GM12878 (cell line): ENCODE measurements at regions not wholly inside any gene's neighbourhood (a gene's known extent, or its start where the extent isn't known, plus 50 kb on each side); places are given as distances from the start of the nearest gene placed in this dataset.

ENCODE experiments used
- ATAC-seq: fragments of 200-7000 bp; cut with Tn5 transposase; 3 replicates; pipeline ENCODE4 v1.9.1; 2020; ENCODE audit warnings: mild to moderate bottlenecking, moderate library complexity
- BruUV-seq: library from RNA; stranded (reverse); fragments of 400-500 nt; replicated peaks from 2 replicates; lab custom pipeline; 2021; lab: Mats Ljungman, UMichigan
- CTCF ChIA-PET: fragments of 300-600 bp; sonication (Branson Sonifier 250); formaldehyde crosslinking; extraction: SDS; loops from one replicate; lab custom pipeline; 2021; ENCODE audit warnings: inconsistent platforms; lab: Yijun Ruan, JAX
- POLR2A ChIA-PET: fragments of 350-600 bp; formaldehyde crosslinking; extraction: SDS; loops from one replicate; lab custom pipeline; 2021; ENCODE audit warnings: inconsistent platforms; lab: Charles Lee
- RAD21 ChIA-PET: fragments of 300-600 bp; sonication (Branson Sonifier 250); formaldehyde crosslinking; loops from one replicate; lab custom pipeline; 2023; ENCODE audit warnings: antibody characterized with exemption; ENCODE audit not compliant: unreplicated experiment; lab: Charles Lee
- SMC1A ChIA-PET: fragments of 300-600 bp; sonication (Branson Sonifier 250); formaldehyde crosslinking; loops from one replicate; lab custom pipeline; 2023; ENCODE audit not compliant: unreplicated experiment, uncharacterized antibody; lab: Charles Lee
- DNase-seq: peaks from one replicate; pipeline ENCODE4 v3.0.0-alpha.2; 2011; ENCODE audit warnings: low read depth, low spot score
- FAIRE-seq: peaks from 3 replicates; lab custom pipeline; 2011; peaks lifted over from hg19 to GRCh38; lab: Jason Lieb, UNC
- H2AFZ ChIP-seq: 2 replicates; pipeline ENCODE4 v1.6.0; 2011; ENCODE audit warnings: low read depth, low read length, control low read depth; ENCODE audit not compliant: control insufficient read depth
- H3K27ac ChIP-seq: 2 replicates; pipeline ENCODE4 v1.5.1; 2011; ENCODE audit warnings: control low read depth; ENCODE audit not compliant: control insufficient read depth, insufficient read depth
- H3K27me3 ChIP-seq, 2 experiments: replicated peaks in 1 of 2; 2 replicates each; pipeline versions ENCODE4 v1.6.0 to v1.6.1; 2011; ENCODE audit warnings: low read length in 1 of 2; ENCODE audit not compliant: control insufficient read depth in 2 of 2, insufficient read depth in 2 of 2
- H3K36me3 ChIP-seq, 2 experiments: 2 replicates each; pipeline ENCODE4 v1.5.1; 2011; ENCODE audit warnings: low read length in 1 of 2; ENCODE audit not compliant: control insufficient read depth in 2 of 2, insufficient read depth in 2 of 2
- H3K4me1 ChIP-seq: 2 replicates; pipeline ENCODE4 v1.6.1; 2011; ENCODE audit warnings: mild to moderate bottlenecking, low read length, moderate library complexity, mixed read lengths; ENCODE audit not compliant: control insufficient read depth, insufficient read depth
- H3K4me2 ChIP-seq: 2 replicates; pipeline ENCODE4 v1.6.0; 2011; ENCODE audit warnings: control low read depth; ENCODE audit not compliant: control insufficient read depth, insufficient read depth
- H3K4me3 ChIP-seq: fragments of 200-600 bp; sonication (generic); 2 replicates; pipeline ENCODE4 v1.5.1; 2016
- H3K79me2 ChIP-seq: 2 replicates; pipeline ENCODE4 v1.6.0; 2011; ENCODE audit warnings: low read length; ENCODE audit not compliant: control insufficient read depth, insufficient read depth
- H3K9ac ChIP-seq: 2 replicates; pipeline ENCODE4 v1.8.0; 2011; ENCODE audit warnings: low read length, control low read depth, mixed read lengths; ENCODE audit not compliant: control insufficient read depth, insufficient read depth
- H3K9me3 ChIP-seq: replicated peaks from 3 replicates; pipeline ENCODE4 v1.5.1; 2011; ENCODE audit warnings: mild to moderate bottlenecking, low read length; ENCODE audit not compliant: control insufficient read depth, insufficient read depth
- H4K20me1 ChIP-seq: 2 replicates; pipeline ENCODE4 v1.6.0; 2011; ENCODE audit not compliant: control insufficient read depth, insufficient read depth
- CBFB ChIP-seq: IDR thresholded peaks from 2 replicates; pipeline ENCODE4 v1.6.1; 2016; ENCODE audit warnings: antibody characterized with exemption, low read depth
- EGR1 ChIP-seq, 2 experiments: IDR thresholded peaks; 1 replicate in 1 of 2; 2 replicates in 1 of 2; pipeline ENCODE4 v1.6.1; 2011 to 2012; ENCODE audit warnings: low read depth in 2 of 2, low read length in 2 of 2, borderline replicate concordance in 1 of 2, mild to moderate bottlenecking in 1 of 2, moderate library complexity in 1 of 2
- ELK1 ChIP-seq: IDR thresholded peaks from 2 replicates; pipeline ENCODE4 v1.6.1; 2012; ENCODE audit warnings: low read depth, low read length, improper control_type of control experiment
- IRF5 ChIP-seq: fragments of 450-650 bp; IDR thresholded peaks from 2 replicates; pipeline ENCODE4 v1.6.1; 2017; ENCODE audit warnings: borderline replicate concordance
- MEF2A ChIP-seq: IDR thresholded peaks from 2 replicates; pipeline ENCODE4 v1.6.1; 2011; ENCODE audit warnings: low read depth, mild to moderate bottlenecking, low read length, moderate library complexity; ENCODE audit not compliant: insufficient read depth
- NKRF ChIP-seq: fragments of 450-650 bp; conservative IDR thresholded peaks from 2 replicates; pipeline ENCODE4 v1.6.1; 2017; ENCODE audit warnings: mild to moderate bottlenecking, moderate library complexity
- RELA ChIP-seq: fragments of 450-650 bp; IDR thresholded peaks from 2 replicates; pipeline ENCODE4 v1.8.0; 2014; ENCODE audit warnings: borderline replicate concordance; ENCODE audit not compliant: partially characterized antibody
- SP1 ChIP-seq: IDR thresholded peaks from one replicate; pipeline ENCODE4 v1.6.1; 2011; ENCODE audit warnings: low read depth, low read length
- STAT3 ChIP-seq: IDR thresholded peaks from 2 replicates; pipeline ENCODE4 v1.6.1; 2011; ENCODE audit warnings: low read depth, low read length, improper control_type of control experiment
- ZNF207 ChIP-seq: fragments of 450-650 bp; IDR thresholded peaks from 2 replicates; pipeline ENCODE4 v1.6.1; 2014; ENCODE audit warnings: antibody characterized with exemption, mild to moderate bottlenecking, borderline replicate concordance
- WGBS: methylation state at CpG from one replicate; pipeline ENCODE4 v1.1.6; 2016; ENCODE audit warnings: low lambda C conversion rate; ENCODE audit not compliant: insufficient replicate concordance, insufficient coverage; ENCODE audit errors: missing lambda C conversion rate; 5-methylcytosine and 5-hydroxymethylcytosine counted together
- in situ Hi-C: fragments of 300-500 bp; cut with MboI; formaldehyde crosslinking; loops from 9 replicates; pipeline ENCODE4 v1.14.3; 2018; ENCODE audit warnings: mixed read lengths
- intact Hi-C: fragments of 100-400 bp; cut with micrococcal nuclease; formaldehyde crosslinking; loops from one replicate; pipeline ENCODE4 v1.14.2; 2022; ENCODE audit not compliant: unreplicated experiment
- TF ChIP-seq, protein P1 (sequence below): fragments of 450-650 bp; IDR thresholded peaks from 2 replicates; pipeline ENCODE4 v1.6.1; 2014; ENCODE audit warnings: mild to moderate bottlenecking

GRCh38 chrX:34341814-34342213 lies 209.7 kb upstream of the FAM47A start:
- Histone ChIP-seq H3K36me3 (no peaks in the 10 kb centered on the region), H3K4me2 (no peak overlapping the region), H3K27me3 (no peaks in the 10 kb centered on the region), H2AFZ (no peak overlapping the region), H3K27ac (no peak overlapping the region), H4K20me1 (no peaks in the 10 kb centered on the region), H3K9ac (no peak overlapping the region), H3K4me1 (no peaks in the 10 kb centered on the region), H3K4me3 (no peak overlapping the region), H3K79me2 (no peaks in the 10 kb centered on the region), H3K9me3 (no peaks in the 10 kb centered on the region)
- in situ Hi-C loops (no loop called here), intact Hi-C loops (no loop called here)
- POLR2A ChIA-PET = no interaction called here
- CTCF ChIA-PET = interaction anchor here (1.1 to 1.2 kb wide), 2 partner anchors 8 to 907 kb away, joined by 3 to 8 read pairs; no protein-coding TSS in a partner anchor
- FAIRE-seq (no peak), ATAC-seq (no peak), DNase-seq (no peak)
- TF ChIP-seq EGR1 (IDR thresholded peaks at IDR 0.05; ENCODE audit: borderline replicate concordance in 1 of 2, low read depth in 2 of 2, low read length in 2 of 2) (no peak), ZNF207 (no peak), STAT3 (no peak)
- SMC1A ChIA-PET = no interaction called here
- RAD21 ChIA-PET = interaction anchor here (1.4 kb wide), 1 partner anchor 908 kb away, joined by 7 read pairs; no protein-coding TSS in a partner anchor
- BruUV-seq = no TSS peak
- 40% methylated on average over 4 of the region's 4 CpGs for WGBS

GRCh38 chrX:34341258-34341657 lies 209.1 kb upstream of the FAM47A start:
- Histone ChIP-seq H3K4me2 (no peak overlapping the region), H3K79me2 (no peaks in the 10 kb centered on the region), H3K27ac (no peak overlapping the region), H3K4me1 (no peaks in the 10 kb centered on the region), H2AFZ (no peak overlapping the region), H3K9me3 (no peaks in the 10 kb centered on the region), H3K9ac (no peak overlapping the region), H3K36me3 (no peaks in the 10 kb centered on the region), H4K20me1 (no peaks in the 10 kb centered on the region), H3K27me3 (no peaks in the 10 kb centered on the region), H3K4me3 (no peak overlapping the region)
- no TSS peak for BruUV-seq
- ATAC-seq (no peak), FAIRE-seq (no peak), DNase-seq (no peak)
- ChIA-PET POLR2A (no interaction called here), CTCF (interaction anchor here (1.1 to 1.2 kb wide), 2 partner anchors 9 to 907 kb away, joined by 3 to 8 read pairs; no protein-coding TSS in a partner anchor), SMC1A (no interaction called here), RAD21 (interaction anchor here (1.4 kb wide), 1 partner anchor 907 kb away, joined by 7 read pairs; no protein-coding TSS in a partner anchor)
- in situ Hi-C loops = no loop called here
- intact Hi-C loops = no loop called here
- TF ChIP-seq RELA = no peak
- no peak for TF ChIP-seq MEF2A
- TF ChIP-seq, protein P1, sequence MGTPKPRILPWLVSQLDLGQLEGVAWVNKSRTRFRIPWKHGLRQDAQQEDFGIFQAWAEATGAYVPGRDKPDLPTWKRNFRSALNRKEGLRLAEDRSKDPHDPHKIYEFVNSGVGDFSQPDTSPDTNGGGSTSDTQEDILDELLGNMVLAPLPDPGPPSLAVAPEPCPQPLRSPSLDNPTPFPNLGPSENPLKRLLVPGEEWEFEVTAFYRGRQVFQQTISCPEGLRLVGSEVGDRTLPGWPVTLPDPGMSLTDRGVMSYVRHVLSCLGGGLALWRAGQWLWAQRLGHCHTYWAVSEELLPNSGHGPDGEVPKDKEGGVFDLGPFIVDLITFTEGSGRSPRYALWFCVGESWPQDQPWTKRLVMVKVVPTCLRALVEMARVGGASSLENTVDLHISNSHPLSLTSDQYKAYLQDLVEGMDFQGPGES = no peak
- TF ChIP-seq IRF5 = no peak
- TF ChIP-seq CBFB = no peak
- no peak for TF ChIP-seq NKRF
- no peak for TF ChIP-seq SP1
- no peak for TF ChIP-seq ELK1
